ENCODE measurements at regions not wholly inside any gene's neighbourhood (a gene's known extent, or its start where the extent isn't known, plus 50 kb on each side); places are given as distances from the start of the nearest gene placed in this dataset.
"Not testable (repeated sequence)": the region's sequence is repeated elsewhere in the genome, so short reads cannot be mapped to it uniquely, and the experiment has no call there.

DNA sequence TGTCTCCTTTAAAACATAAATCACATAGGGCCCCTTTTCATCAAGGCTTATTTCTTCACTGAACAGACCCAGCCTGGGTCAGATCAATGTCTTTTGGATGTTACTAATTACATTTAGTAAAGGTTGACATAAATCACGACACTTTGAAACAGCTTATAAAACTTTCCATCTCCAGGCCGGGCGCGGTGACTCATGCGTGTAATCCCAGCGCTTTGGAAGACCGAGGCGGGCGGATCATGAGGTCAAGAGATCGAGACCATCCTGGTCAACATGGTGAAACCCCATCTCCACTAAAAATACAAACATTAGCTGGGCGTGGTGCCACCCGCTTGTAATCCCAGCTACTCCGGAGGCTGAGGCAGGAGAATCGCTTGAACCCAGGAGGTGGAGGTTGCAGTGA, 166.5 kb upstream of the MINDY3 start:
- TF ChIP-seq POLR2A (IDR thresholded peaks at IDR 0.05) = not testable (repeated sequence)
- TF ChIP-seq, protein P1, sequence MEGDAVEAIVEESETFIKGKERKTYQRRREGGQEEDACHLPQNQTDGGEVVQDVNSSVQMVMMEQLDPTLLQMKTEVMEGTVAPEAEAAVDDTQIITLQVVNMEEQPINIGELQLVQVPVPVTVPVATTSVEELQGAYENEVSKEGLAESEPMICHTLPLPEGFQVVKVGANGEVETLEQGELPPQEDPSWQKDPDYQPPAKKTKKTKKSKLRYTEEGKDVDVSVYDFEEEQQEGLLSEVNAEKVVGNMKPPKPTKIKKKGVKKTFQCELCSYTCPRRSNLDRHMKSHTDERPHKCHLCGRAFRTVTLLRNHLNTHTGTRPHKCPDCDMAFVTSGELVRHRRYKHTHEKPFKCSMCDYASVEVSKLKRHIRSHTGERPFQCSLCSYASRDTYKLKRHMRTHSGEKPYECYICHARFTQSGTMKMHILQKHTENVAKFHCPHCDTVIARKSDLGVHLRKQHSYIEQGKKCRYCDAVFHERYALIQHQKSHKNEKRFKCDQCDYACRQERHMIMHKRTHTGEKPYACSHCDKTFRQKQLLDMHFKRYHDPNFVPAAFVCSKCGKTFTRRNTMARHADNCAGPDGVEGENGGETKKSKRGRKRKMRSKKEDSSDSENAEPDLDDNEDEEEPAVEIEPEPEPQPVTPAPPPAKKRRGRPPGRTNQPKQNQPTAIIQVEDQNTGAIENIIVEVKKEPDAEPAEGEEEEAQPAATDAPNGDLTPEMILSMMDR (IDR thresholded peaks at IDR 0.05) = not testable (repeated sequence)
